ENCODE measurements at regions not wholly inside any gene's neighbourhood (a gene's known extent, or its start where the extent isn't known, plus 50 kb on each side); places are given as distances from the start of the nearest gene placed in this dataset.

DNA sequence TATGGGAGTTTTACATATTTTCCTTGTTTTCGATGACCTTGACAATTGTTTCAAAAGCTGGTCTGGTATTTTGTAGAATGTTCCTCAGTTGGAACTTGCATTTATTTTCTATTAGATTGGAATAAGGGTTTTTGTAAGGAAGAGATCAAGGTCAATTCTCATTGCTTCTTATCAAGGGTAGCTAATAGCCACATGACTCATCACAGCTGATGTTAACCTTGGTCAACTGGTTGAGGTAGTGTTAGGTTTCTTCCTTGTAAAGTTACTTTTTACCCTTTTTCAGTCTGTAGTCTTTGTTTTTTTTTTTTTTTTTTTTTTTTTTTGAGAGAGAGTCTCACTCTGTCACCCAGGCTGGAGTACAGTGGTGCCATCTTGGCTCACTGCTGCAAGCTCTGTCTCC is 257.2 kb downstream of the SNCA start:
- H3K79me2 ChIP-seq (ENCODE audit: control insufficient read depth, insufficient read depth, low read length) = no peaks in the 10 kb centered on the region
- H2AFZ ChIP-seq (ENCODE audit: insufficient read depth, low read depth, low read length, poor library complexity, severe bottlenecking) = no peak overlapping the region
- no peak overlapping the region for H3K9ac ChIP-seq (ENCODE audit: low read length)
- H3K9me3 ChIP-seq (ENCODE audit: control extremely low read depth in 1 of 3, control insufficient read depth in 2 of 3, insufficient read depth in 1 of 3, low read length in 2 of 3) = no peaks in the 10 kb centered on the region
- Mint-ChIP-seq H3K4me1 (no peaks in the 10 kb centered on the region), H3K27me3 (peaks cover 15% of the 10 kb centered on the region), H3K27ac (no peak overlapping the region), H3K4me3 (no peak overlapping the region), H3K9me3 (ENCODE audit: insufficient read depth) (no peaks in the 10 kb centered on the region)
- no peaks in the 10 kb centered on the region for H3K27me3 ChIP-seq (replicated peaks in 1 of 4; ENCODE audit: control extremely low read depth in 1 of 4, control insufficient read depth in 3 of 4, insufficient read depth in 4 of 4, low read length in 3 of 4)
- H3K4me2 ChIP-seq (replicated peaks; ENCODE audit: low read depth, low read length, poor library complexity, severe bottlenecking) = no peak overlapping the region
- ATAC-seq (ENCODE audit: low read depth) (no peak), DNase-seq (no peak)
- CTCF ChIA-PET = no interaction called here
- no CpG with 5 or more reads among the region's 1 CpG for WGBS (ENCODE audit: insufficient coverage)
- H3K27ac ChIP-seq (ENCODE audit: low read length in 2 of 2) = no peak overlapping the region
- TF ChIP-seq EZH2 (IDR thresholded peaks at IDR 0.05; ENCODE audit: borderline replicate concordance, insufficient read depth, low read depth, low read length, poor library complexity, severe bottlenecking) = no peak
- TF ChIP-seq, protein P1, sequence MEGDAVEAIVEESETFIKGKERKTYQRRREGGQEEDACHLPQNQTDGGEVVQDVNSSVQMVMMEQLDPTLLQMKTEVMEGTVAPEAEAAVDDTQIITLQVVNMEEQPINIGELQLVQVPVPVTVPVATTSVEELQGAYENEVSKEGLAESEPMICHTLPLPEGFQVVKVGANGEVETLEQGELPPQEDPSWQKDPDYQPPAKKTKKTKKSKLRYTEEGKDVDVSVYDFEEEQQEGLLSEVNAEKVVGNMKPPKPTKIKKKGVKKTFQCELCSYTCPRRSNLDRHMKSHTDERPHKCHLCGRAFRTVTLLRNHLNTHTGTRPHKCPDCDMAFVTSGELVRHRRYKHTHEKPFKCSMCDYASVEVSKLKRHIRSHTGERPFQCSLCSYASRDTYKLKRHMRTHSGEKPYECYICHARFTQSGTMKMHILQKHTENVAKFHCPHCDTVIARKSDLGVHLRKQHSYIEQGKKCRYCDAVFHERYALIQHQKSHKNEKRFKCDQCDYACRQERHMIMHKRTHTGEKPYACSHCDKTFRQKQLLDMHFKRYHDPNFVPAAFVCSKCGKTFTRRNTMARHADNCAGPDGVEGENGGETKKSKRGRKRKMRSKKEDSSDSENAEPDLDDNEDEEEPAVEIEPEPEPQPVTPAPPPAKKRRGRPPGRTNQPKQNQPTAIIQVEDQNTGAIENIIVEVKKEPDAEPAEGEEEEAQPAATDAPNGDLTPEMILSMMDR (IDR thresholded peaks at IDR 0.05) = no peak
- no peaks in the 10 kb centered on the region for H3K4me1 ChIP-seq (ENCODE audit: control insufficient read depth in 2 of 2, insufficient read depth in 2 of 2, low read length in 2 of 2)
- POLR2A ChIA-PET = no interaction called here
- H3K4me3 ChIP-seq (ENCODE audit: control extremely low read depth in 1 of 5, extremely low read depth in 1 of 5, insufficient read depth in 1 of 5, low read depth in 2 of 5, low read length in 4 of 5) = no peak overlapping the region
- H4K20me1 ChIP-seq (ENCODE audit: control insufficient read depth, insufficient read depth, low read length, poor library complexity, severe bottlenecking) = no peaks in the 10 kb centered on the region
- H3K36me3 ChIP-seq (replicated peaks in 1 of 2; ENCODE audit: control extremely low read depth in 1 of 2, control insufficient read depth in 1 of 2, extremely low read depth in 1 of 2, insufficient read depth in 2 of 2, low read length in 1 of 2) = no peaks in the 10 kb centered on the region
- intact Hi-C loops (cut with micrococcal nuclease) = no loop called here

DNA sequence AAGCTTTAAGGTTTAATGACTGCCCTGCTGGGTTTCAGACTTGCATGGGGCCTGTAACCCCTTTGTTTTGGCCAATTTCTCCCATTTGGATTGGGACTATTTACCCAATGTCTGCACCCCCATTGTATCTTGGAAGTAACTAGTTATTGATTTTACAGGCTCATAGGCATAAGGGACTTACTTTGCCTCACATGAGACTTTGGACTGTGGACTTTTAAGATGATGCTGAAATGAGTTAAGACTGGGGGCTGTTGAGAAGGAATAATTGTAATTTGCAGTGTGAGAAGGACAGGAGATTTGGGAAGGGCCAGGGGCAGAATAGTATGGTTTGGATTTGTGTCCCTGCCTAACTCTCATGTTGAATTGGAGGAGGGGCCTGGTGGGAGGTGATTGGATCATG is 260.7 kb downstream of the SNCA start:
- no peaks in the 10 kb centered on the region for H3K9me3 ChIP-seq (ENCODE audit: control extremely low read depth in 1 of 3, control insufficient read depth in 2 of 3, insufficient read depth in 1 of 3, low read length in 2 of 3)
- H3K4me1 ChIP-seq (ENCODE audit: control insufficient read depth in 2 of 2, insufficient read depth in 2 of 2, low read length in 2 of 2) = no peaks in the 10 kb centered on the region
- no peaks in the 10 kb centered on the region for H3K36me3 ChIP-seq (replicated peaks in 1 of 2; ENCODE audit: control extremely low read depth in 1 of 2, control insufficient read depth in 1 of 2, extremely low read depth in 1 of 2, insufficient read depth in 2 of 2, low read length in 1 of 2)
- no peaks in the 10 kb centered on the region for H4K20me1 ChIP-seq (ENCODE audit: control insufficient read depth, insufficient read depth, low read length, poor library complexity, severe bottlenecking)
- ATAC-seq (ENCODE audit: low read depth) = no peak
- no peak overlapping the region for H3K4me3 ChIP-seq (ENCODE audit: control extremely low read depth in 1 of 5, extremely low read depth in 1 of 5, insufficient read depth in 1 of 5, low read depth in 2 of 5, low read length in 4 of 5)
- Mint-ChIP-seq H3K4me3 (no peak overlapping the region), H3K9me3 (ENCODE audit: insufficient read depth) (no peaks in the 10 kb centered on the region), H3K27me3 (peaks cover 11% of the 10 kb centered on the region), H3K4me1 (no peaks in the 10 kb centered on the region), H3K27ac (no peak overlapping the region)
- no peak overlapping the region for H3K4me2 ChIP-seq (replicated peaks; ENCODE audit: low read depth, low read length, poor library complexity, severe bottlenecking)
- intact Hi-C loops (cut with micrococcal nuclease) = no loop called here
- TF ChIP-seq, protein P1 (IDR thresholded peaks at IDR 0.05) = no peak
- no peak for TF ChIP-seq EZH2 (IDR thresholded peaks at IDR 0.05; ENCODE audit: borderline replicate concordance, insufficient read depth, low read depth, low read length, poor library complexity, severe bottlenecking)
- no peak overlapping the region for H3K27ac ChIP-seq (ENCODE audit: low read length in 2 of 2)
- DNase-seq = no peak
- ChIA-PET POLR2A (no interaction called here), CTCF (no interaction called here)
- H3K79me2 ChIP-seq (ENCODE audit: control insufficient read depth, insufficient read depth, low read length) = no peaks in the 10 kb centered on the region
- no peak overlapping the region for H2AFZ ChIP-seq (ENCODE audit: insufficient read depth, low read depth, low read length, poor library complexity, severe bottlenecking)
- H3K9ac ChIP-seq (ENCODE audit: low read length) = no peak overlapping the region
- no peaks in the 10 kb centered on the region for H3K27me3 ChIP-seq (replicated peaks in 1 of 4; ENCODE audit: control extremely low read depth in 1 of 4, control insufficient read depth in 3 of 4, insufficient read depth in 4 of 4, low read length in 3 of 4)
